Mucosa of descending colon (tissue), 3 donors: ENCODE measurements at regions not wholly inside any gene's neighbourhood (a gene's known extent, or its start where the extent isn't known, plus 50 kb on each side); places are given as distances from the start of the nearest gene placed in this dataset.

Experiments
- ATAC-seq: fragments of 200-7000 bp; cut with Tn5 transposase; one replicate; pipeline ENCODE4 v1.9.1; 2020; ENCODE audit warnings: mild to moderate bottlenecking, moderate library complexity
- DNase-seq, 3 donors: peaks; one replicate each; pipeline ENCODE4 v3.0.0-alpha.2; 2020
- H3K36me3 ChIP-seq: fragments of 200-600 bp; one replicate; pipeline ENCODE4 v1.8.0; 2021; ENCODE audit warnings: low read depth, mild to moderate bottlenecking
- H3K4me1 ChIP-seq: fragments of 200-600 bp; one replicate; pipeline ENCODE4 v1.8.0; 2021; ENCODE audit warnings: low read depth, mild to moderate bottlenecking
- H3K4me3 ChIP-seq: fragments of 200-600 bp; one replicate; pipeline ENCODE4 v1.8.0; 2021; ENCODE audit warnings: mild to moderate bottlenecking
- H3K9me3 ChIP-seq: fragments of 200-600 bp; one replicate; pipeline ENCODE4 v1.8.0; 2021; ENCODE audit warnings: mild to moderate bottlenecking
- intact Hi-C, 2 donors: fragments of 100-400 bp; cut with DNase I in 1 of 2; cut with micrococcal nuclease in 1 of 2; formaldehyde crosslinking; loops; one replicate each; pipeline versions ENCODE4 v1.11.0 to v1.11.1; 2022; cut with DNase I, micrococcal nuclease
- TF ChIP-seq, protein P1 (sequence below): fragments of 200-600 bp; IDR thresholded peaks from one replicate; pipeline ENCODE4 v1.8.0; 2022; ENCODE audit warnings: antibody characterized with exemption, mild to moderate bottlenecking
- donor health status: DM: no; HTN: no; CAD: no; lungs with moderate emphysema.
- donor health status: DM: no; HTN: no; CAD: no.
- donor health status: DM: no; HTN: yes; CAD: no.

DNA sequence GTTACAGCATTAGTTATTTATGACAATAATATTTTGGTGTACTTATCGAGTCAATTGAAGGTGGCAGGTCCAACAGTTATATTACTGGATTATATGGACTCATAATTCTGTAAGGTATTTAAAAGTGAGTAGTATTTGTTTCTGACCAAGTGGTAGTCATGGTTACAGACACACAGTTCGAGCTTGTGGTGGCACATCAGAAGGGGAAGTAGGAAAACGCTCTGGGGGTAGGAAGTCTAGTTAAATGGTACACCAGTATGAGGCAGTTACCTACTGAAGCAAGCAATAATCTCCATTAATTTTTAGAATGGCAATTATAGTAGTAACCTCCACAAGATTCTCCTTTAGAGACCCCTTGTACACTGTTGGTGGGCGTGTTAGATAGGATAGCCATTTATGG is 541.2 kb downstream of the ETV1 start:
- no peaks in the 10 kb centered on the region for H3K9me3 ChIP-seq
- ATAC-seq (no peak), DNase-seq (no peak)
- TF ChIP-seq, protein P1, sequence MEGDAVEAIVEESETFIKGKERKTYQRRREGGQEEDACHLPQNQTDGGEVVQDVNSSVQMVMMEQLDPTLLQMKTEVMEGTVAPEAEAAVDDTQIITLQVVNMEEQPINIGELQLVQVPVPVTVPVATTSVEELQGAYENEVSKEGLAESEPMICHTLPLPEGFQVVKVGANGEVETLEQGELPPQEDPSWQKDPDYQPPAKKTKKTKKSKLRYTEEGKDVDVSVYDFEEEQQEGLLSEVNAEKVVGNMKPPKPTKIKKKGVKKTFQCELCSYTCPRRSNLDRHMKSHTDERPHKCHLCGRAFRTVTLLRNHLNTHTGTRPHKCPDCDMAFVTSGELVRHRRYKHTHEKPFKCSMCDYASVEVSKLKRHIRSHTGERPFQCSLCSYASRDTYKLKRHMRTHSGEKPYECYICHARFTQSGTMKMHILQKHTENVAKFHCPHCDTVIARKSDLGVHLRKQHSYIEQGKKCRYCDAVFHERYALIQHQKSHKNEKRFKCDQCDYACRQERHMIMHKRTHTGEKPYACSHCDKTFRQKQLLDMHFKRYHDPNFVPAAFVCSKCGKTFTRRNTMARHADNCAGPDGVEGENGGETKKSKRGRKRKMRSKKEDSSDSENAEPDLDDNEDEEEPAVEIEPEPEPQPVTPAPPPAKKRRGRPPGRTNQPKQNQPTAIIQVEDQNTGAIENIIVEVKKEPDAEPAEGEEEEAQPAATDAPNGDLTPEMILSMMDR, result no peak
- H3K36me3 ChIP-seq, result no peaks in the 10 kb centered on the region
- no peak overlapping the region for H3K4me3 ChIP-seq
- no peaks in the 10 kb centered on the region for H3K4me1 ChIP-seq
- intact Hi-C loops, result no loop called here

DNA sequence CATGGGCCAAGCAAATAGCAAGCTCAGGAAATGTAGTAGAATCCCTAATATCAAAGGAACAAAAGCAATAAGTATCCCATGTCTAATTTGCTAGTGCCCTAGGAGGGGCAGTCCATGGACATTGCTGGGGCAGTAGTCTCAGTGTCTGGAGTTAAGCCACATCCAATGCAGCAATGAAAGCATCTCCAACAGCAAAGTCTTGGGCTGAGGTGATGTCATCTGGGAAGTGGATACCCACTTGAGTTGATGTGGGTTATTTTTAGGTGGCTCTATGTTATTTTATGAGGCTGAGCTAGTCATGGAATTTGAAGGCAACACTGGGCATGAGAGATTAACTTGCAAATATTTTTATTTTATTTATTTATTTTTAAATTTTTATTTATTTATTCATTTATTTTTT is 540.0 kb downstream of the ETV1 start:
- no peaks in the 10 kb centered on the region for H3K4me1 ChIP-seq
- no peaks in the 10 kb centered on the region for H3K36me3 ChIP-seq
- DNase-seq, result no peak
- no peak for ATAC-seq
- no peaks in the 10 kb centered on the region for H3K9me3 ChIP-seq
- intact Hi-C loops, result no loop called here
- no peak overlapping the region for H3K4me3 ChIP-seq
- TF ChIP-seq, protein P1, result no peak

DNA sequence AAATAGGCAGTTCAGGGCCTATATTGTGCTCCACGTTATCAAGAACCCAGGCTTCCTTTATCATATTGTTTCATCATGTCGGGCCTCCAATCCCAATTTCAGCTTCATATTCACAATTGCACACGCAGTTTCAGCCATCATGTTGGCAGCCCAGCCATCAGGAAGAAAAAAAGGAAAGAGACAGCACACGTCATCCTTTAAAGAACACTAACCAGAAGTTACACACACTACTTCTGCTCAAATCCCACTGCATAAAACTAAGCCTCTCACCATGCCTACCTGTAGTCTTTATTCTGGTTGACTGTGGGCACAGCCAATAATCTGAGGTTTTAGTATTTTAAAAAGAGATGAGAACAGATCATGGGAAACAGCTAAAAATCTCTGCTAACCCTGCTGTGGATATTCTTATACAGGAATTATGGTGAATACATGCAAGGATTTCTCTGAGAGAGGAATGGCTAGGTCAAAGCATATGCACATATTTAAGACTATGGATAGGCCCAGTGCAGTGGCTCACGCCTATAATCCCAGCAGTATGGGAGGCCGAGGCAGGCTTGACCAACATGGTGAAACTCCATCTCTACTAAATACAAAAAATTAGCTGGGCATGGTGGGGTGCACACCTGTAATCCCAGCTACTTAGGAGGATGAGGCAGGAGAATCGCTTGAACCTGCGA is 534.4 kb downstream of the ETV1 start:
- ATAC-seq (no peak), DNase-seq (no peak)
- Histone ChIP-seq H3K4me1 (no peaks in the 10 kb centered on the region), H3K9me3 (no peaks in the 10 kb centered on the region), H3K36me3 (no peaks in the 10 kb centered on the region), H3K4me3 (no peak overlapping the region)
- intact Hi-C loops, result no loop called here
- TF ChIP-seq, protein P1, result no peak

DNA sequence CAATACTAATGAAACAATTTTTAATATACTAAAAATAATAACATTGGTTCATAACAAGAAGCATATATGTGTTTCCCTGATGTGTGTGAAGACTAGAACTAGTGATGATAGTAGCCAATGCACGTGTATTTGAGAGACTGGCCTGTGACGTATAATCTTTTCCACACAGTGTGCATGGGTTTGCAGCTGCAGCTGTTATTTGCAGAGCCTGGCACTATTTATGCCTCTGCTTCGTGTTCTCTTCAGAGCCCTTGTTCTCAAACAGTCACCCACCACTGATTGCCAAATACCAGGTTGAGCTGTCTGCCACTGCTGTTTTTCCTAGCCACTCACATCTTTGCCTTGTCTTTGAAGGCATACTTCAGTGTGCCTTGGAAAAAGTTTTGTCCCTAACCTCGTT is 531.7 kb downstream of the ETV1 start:
- no peak for ATAC-seq
- H3K4me3 ChIP-seq, result no peak overlapping the region
- DNase-seq, result no peak
- no peaks in the 10 kb centered on the region for H3K36me3 ChIP-seq
- intact Hi-C loops, result no loop called here
- no peaks in the 10 kb centered on the region for H3K4me1 ChIP-seq
- no peaks in the 10 kb centered on the region for H3K9me3 ChIP-seq
- TF ChIP-seq, protein P1, result no peak

DNA sequence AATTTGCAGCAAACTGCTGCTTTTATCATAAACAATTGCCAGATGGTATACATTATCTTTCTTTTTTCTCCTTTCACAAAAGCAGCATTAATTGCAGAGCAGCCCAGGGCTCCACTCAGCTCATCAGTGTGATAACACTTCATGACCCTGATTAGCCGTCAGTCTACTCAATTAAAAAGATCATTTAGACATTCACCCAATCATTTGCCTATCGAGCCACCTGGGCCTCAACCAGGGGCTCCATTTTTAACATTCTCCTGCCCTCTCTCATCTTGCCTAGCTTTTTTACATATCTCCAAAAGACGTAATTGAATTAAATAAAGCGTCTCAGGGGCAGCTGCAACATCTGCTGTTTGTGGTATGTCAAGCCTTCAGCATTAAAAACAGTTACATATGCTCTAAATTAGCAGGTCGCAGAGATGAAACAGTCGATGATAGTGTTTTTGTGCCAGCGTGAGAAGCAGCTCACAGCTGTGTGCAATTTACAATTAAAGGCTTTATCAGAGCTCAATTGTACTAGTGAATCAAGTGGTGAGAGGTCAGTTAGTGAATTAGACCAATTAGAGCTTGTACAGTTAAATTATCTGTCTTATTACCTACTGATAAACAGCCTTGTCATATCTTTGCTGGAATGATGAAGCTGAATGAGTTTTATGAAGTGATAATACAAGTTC is 522.5 kb downstream of the ETV1 start:
- no peaks in the 10 kb centered on the region for H3K9me3 ChIP-seq
- no peak overlapping the region for H3K4me3 ChIP-seq
- ATAC-seq, result no peak
- intact Hi-C loops, result no loop called here
- no peaks in the 10 kb centered on the region for H3K36me3 ChIP-seq
- DNase-seq, result no peak
- no peaks in the 10 kb centered on the region for H3K4me1 ChIP-seq
- TF ChIP-seq, protein P1, result no peak
